ENCODE measurements at regions not wholly inside any gene's neighbourhood (a gene's known extent, or its start where the extent isn't known, plus 50 kb on each side); places are given as distances from the start of the nearest gene placed in this dataset.

DNA sequence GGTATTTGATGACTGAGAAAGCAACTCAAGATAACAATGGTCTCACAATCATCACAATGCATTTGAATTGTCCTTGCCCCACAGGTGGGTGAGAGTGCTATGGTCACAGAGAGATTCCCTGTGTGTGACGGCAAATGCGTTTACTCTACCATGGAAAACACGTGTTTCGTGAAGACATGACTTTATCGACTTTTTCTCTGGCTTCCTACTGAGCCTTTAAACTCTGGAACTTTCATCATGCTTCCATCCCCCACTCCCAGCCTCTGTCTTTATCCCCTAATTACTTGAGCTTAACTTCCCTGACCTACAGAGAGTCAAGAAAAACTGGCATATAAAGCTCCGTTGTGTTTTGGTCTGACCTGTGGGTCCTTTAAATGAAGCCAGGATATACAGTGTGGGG, 414.1 kb upstream of the CLINT1 start:
- Histone ChIP-seq H3K27me3 (no peaks in the 10 kb centered on the region), H3K9me3 (no peaks in the 10 kb centered on the region), H3K4me1 (no peaks in the 10 kb centered on the region), H3K36me3 (no peaks in the 10 kb centered on the region), H3K27ac (no peak overlapping the region), H3K4me3 (no peak overlapping the region)
- DNase-seq, result no peak
- FAIRE-seq, result no peak
- 40 to 57% methylated on average over 6 of the region's 6 CpGs for WGBS, 2 donors
- intact Hi-C loops (cut with DNase I), result no loop called here
- ATAC-seq, result no peak
- no peak for TF ChIP-seq CTCF (IDR thresholded peaks at IDR 0.05)

GRCh38 chr5:158272409-158272808, 413.5 kb upstream of the CLINT1 start:
- intact Hi-C loops (cut with DNase I), result no loop called here
- FAIRE-seq, result no peak
- Histone ChIP-seq H3K4me3 (no peak overlapping the region), H3K27ac (no peak overlapping the region), H3K9me3 (no peaks in the 10 kb centered on the region), H3K4me1 (no peaks in the 10 kb centered on the region), H3K27me3 (no peaks in the 10 kb centered on the region), H3K36me3 (no peaks in the 10 kb centered on the region)
- no peak for DNase-seq
- TF ChIP-seq CTCF (IDR thresholded peaks at IDR 0.05), result no peak
- no peak for ATAC-seq
- WGBS, 2 donors, result 48 to 59% methylated on average over 3 of the region's 3 CpGs

DNA sequence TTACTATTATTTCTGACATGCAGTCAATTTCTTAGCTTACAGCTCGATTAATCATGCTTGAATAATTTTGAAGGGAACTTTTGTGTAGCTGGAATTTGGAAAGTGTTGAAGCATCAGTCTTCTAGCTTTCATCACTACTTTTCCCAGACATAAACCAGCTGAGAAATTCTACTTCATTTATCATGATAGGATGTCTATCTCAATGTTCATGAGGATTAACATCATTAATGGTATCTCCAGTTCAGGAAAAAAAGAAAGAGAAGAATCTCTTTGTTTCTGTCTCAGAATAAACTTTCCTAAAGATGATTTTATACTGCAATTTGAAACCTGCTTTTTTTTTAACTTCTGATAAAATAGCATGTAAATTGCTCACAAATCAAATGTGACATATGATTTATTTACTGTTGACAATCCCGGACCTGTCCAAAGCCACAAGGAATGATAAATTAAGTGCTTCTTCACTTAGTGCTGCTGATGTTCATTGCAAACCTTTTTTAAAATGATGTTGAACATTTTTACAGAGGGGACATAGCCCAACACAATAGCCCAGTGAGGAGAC, 412.1 kb upstream of the CLINT1 start:
- 41 to 51% methylated on average over 2 of the region's 2 CpGs for WGBS, 2 donors
- intact Hi-C loops (cut with DNase I), result no loop called here
- Histone ChIP-seq H3K27me3 (no peaks in the 10 kb centered on the region), H3K27ac (no peak overlapping the region), H3K4me3 (no peak overlapping the region), H3K4me1 (no peaks in the 10 kb centered on the region), H3K9me3 (no peaks in the 10 kb centered on the region), H3K36me3 (no peaks in the 10 kb centered on the region)
- ATAC-seq (no peak), FAIRE-seq (no peak), DNase-seq (no peak)
- TF ChIP-seq CTCF (IDR thresholded peaks at IDR 0.05), result no peak

- no peak for ATAC-seq
- intact Hi-C loops (cut with DNase I), result no loop called here
- no peak for FAIRE-seq
Observed at GRCh38 chr5:158268286-158268685, 409.3 kb upstream of the CLINT1 start.

More at GRCh38 chr5:158268286-158268685, 409.3 kb upstream of the CLINT1 start:
- Histone ChIP-seq H3K27ac (no peak overlapping the region), H3K36me3 (no peaks in the 10 kb centered on the region), H3K27me3 (no peaks in the 10 kb centered on the region), H3K4me1 (no peaks in the 10 kb centered on the region), H3K9me3 (no peaks in the 10 kb centered on the region), H3K4me3 (no peak overlapping the region)
- 88 to 94% methylated on average over 8 of the region's 8 CpGs for WGBS, 2 donors
- DNase-seq, result no peak
- no peak for TF ChIP-seq CTCF (IDR thresholded peaks at IDR 0.05)

Data from pancreas (tissue), 10 donors.